Prostate gland (tissue), 2 donors: ENCODE measurements at regions not wholly inside any gene's neighbourhood (a gene's known extent, or its start where the extent isn't known, plus 50 kb on each side); places are given as distances from the start of the nearest gene placed in this dataset.

Experiments used
- POLR2AphosphoS5 ChIP-seq: sonication (generic); formaldehyde crosslinking; IDR thresholded peaks from one replicate; pipeline ENCODE4 v1.6.1; 2017; ENCODE audit warnings: antibody characterized with exemption
- TF ChIP-seq, protein P1 (sequence below), 4 experiments: fragments of 200-600 bp in 2 of 4; fragments of 450-650 bp in 2 of 4; sonication (generic) in 2 of 4; IDR thresholded peaks; 1 replicate in 3 of 4; 2 replicates in 1 of 4; pipeline ENCODE4 v1.5.1; 2016 to 2019; ENCODE audit warnings: antibody characterized with exemption in 4 of 4, mild to moderate bottlenecking in 2 of 4, moderate library complexity in 2 of 4

DNA sequence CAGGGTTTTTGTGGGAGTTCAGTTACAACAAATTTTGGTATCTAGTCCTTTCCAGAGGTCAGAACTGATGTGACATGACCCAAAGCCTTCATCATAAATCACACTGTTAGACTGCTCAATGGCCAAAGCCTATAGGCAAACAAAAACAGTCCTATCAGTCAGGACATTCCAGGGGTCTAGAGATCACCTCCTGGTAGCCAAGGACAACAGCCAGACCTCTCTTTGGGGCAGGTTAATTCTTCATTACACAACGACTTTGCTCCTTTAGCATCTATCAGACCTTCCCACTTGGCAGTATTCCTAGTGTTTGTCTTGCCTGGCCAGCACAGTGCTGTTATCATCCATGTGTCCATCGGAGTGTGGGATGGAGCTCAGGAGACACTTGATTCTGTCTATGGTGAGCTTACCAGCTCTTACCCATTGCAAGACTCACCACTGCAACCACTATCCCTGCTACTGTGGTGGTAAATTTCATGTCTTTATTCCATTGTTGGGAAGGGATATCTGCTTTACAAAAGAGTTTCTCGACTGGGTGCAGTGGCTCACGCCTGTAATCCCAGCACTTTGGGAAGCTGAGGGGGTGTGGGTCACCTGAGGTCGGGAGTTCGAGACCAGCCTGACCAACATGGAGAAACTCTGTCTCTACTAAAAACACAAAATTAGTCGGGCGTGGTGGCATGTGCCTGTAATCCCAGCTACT lies 95.5 kb upstream of the DHX40 start:
- TF ChIP-seq, protein P1, sequence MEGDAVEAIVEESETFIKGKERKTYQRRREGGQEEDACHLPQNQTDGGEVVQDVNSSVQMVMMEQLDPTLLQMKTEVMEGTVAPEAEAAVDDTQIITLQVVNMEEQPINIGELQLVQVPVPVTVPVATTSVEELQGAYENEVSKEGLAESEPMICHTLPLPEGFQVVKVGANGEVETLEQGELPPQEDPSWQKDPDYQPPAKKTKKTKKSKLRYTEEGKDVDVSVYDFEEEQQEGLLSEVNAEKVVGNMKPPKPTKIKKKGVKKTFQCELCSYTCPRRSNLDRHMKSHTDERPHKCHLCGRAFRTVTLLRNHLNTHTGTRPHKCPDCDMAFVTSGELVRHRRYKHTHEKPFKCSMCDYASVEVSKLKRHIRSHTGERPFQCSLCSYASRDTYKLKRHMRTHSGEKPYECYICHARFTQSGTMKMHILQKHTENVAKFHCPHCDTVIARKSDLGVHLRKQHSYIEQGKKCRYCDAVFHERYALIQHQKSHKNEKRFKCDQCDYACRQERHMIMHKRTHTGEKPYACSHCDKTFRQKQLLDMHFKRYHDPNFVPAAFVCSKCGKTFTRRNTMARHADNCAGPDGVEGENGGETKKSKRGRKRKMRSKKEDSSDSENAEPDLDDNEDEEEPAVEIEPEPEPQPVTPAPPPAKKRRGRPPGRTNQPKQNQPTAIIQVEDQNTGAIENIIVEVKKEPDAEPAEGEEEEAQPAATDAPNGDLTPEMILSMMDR (IDR thresholded peaks at IDR 0.05): no peak
- no peak for TF ChIP-seq POLR2AphosphoS5
